Kidney (tissue), 13 donors: ENCODE measurements at regions not wholly inside any gene's neighbourhood (a gene's known extent, or its start where the extent isn't known, plus 50 kb on each side); places are given as distances from the start of the nearest gene placed in this dataset.
"Not testable (repeated sequence)": the region's sequence is repeated elsewhere in the genome, so short reads cannot be mapped to it uniquely, and the experiment has no call there.

Source experiments
- DNase-seq, 5 donors: peaks; one replicate each; pipeline ENCODE4 v3.0.0-alpha.2; 2013 to 2020
- FAIRE-seq: peaks from 2 replicates; lab custom pipeline; 2012; peaks lifted over from hg19 to GRCh38; lab: Jason Lieb, UNC
- H3K27ac ChIP-seq, 2 donors: one replicate each; pipeline ENCODE4 v1.7.0; 2013; ENCODE audit warnings: low read depth in 2 of 2, low read length in 2 of 2, inconsistent platforms in 1 of 2
- H3K27me3 ChIP-seq: one replicate; pipeline ENCODE4 v1.7.1; 2013; ENCODE audit warnings: low read length, inconsistent platforms; ENCODE audit not compliant: control insufficient read depth, insufficient read depth
- H3K36me3 ChIP-seq, 3 donors: one replicate each; pipeline versions ENCODE4 v1.7.0 to v1.7.1; 2013; ENCODE audit warnings: low read length in 3 of 3, control low read depth in 1 of 3, inconsistent platforms in 1 of 3; ENCODE audit not compliant: insufficient read depth in 3 of 3, control insufficient read depth in 2 of 3
- H3K4me1 ChIP-seq, 3 donors: one replicate each; pipeline versions ENCODE4 v1.7.0 to v1.7.1; 2013; ENCODE audit warnings: low read length in 3 of 3, inconsistent platforms in 1 of 3, low read depth in 1 of 3; ENCODE audit not compliant: control insufficient read depth in 2 of 3, insufficient read depth in 2 of 3
- H3K4me3 ChIP-seq, 3 donors: one replicate each; pipeline versions ENCODE4 v1.7.0 to v1.8.1; 2013; ENCODE audit warnings: low read length in 3 of 3, control low read depth in 1 of 3, inconsistent platforms in 1 of 3
- H3K9ac ChIP-seq, 3 donors: one replicate each; pipeline versions ENCODE4 v1.7.0 to v1.7.1; 2013; ENCODE audit warnings: low read length in 3 of 3, control low read depth in 1 of 3, inconsistent platforms in 1 of 3
- H3K9me3 ChIP-seq, 3 donors: one replicate each; pipeline versions ENCODE4 v1.7.0 to v1.7.1; 2013; ENCODE audit warnings: low read length in 3 of 3, control low read depth in 1 of 3, inconsistent platforms in 1 of 3; ENCODE audit not compliant: control insufficient read depth in 2 of 3, insufficient read depth in 1 of 3
- CTCF ChIP-seq: IDR thresholded peaks from 3 replicates; pipeline ENCODE4 v1.5.1; 2012; ENCODE audit warnings: mild to moderate bottlenecking, moderate library complexity, borderline replicate concordance; ENCODE audit not compliant: insufficient read depth; ENCODE audit errors: extremely low read depth
- intact Hi-C: fragments of 100-400 bp; cut with DNase I; formaldehyde crosslinking; loops from one replicate; pipeline ENCODE4 v1.11.1; 2022
- donor health status: control.
- donor health status: control.
- donor health status: control.
- donor health status: control.
- donor health status: control.
- donor health status: DM: yes; HTN: yes; CAD: no.
- donor health status: Normal renal cell carcinoma (clear cell type).

GRCh38 chr13:37959284-37959683 lies 89.7 kb upstream of the TRPC4 start:
- no peak for TF ChIP-seq CTCF
- Histone ChIP-seq H3K9ac (no peak overlapping the region), H3K4me3 (no peak overlapping the region), H3K4me1 (no peaks in the 10 kb centered on the region), H3K36me3 (no peaks in the 10 kb centered on the region), H3K27me3 (no peaks in the 10 kb centered on the region), H3K27ac (no peak overlapping the region), H3K9me3 (no peaks in the 10 kb centered on the region)
- intact Hi-C loops = no loop called here
- DNase-seq (no peak), FAIRE-seq (no peak)

- no peaks in the 10 kb centered on the region for H3K27me3 ChIP-seq
- DNase-seq (no peak), FAIRE-seq (no peak)
- H3K4me1 ChIP-seq = no peaks in the 10 kb centered on the region
- intact Hi-C loops = no loop called here
- no peak overlapping the region for H3K9ac ChIP-seq
- no peaks in the 10 kb centered on the region for H3K9me3 ChIP-seq
- no peak overlapping the region for H3K27ac ChIP-seq
- no peak for TF ChIP-seq CTCF
- H3K36me3 ChIP-seq = no peaks in the 10 kb centered on the region
- H3K4me3 ChIP-seq = no peak overlapping the region
Observed at GRCh38 chr13:37956536-37956935, 87.0 kb upstream of the TRPC4 start.

GRCh38 chr13:37954597-37954996 lies 85.0 kb upstream of the TRPC4 start:
- DNase-seq, H3K9me3 ChIP-seq, FAIRE-seq, H3K9ac ChIP-seq, H3K4me3 ChIP-seq, H3K4me1 ChIP-seq, intact Hi-C loops, H3K27me3 ChIP-seq, H3K27ac ChIP-seq, H3K36me3 ChIP-seq: not testable (repeated sequence)

- DNase-seq (no peak), FAIRE-seq (no peak)
- Histone ChIP-seq H3K4me1 (no peaks in the 10 kb centered on the region), H3K27me3 (no peaks in the 10 kb centered on the region), H3K9ac (no peak overlapping the region), H3K4me3 (no peak overlapping the region), H3K36me3 (no peaks in the 10 kb centered on the region), H3K27ac (no peak overlapping the region), H3K9me3 (no peaks in the 10 kb centered on the region)
- intact Hi-C loops = no loop called here
- no peak for TF ChIP-seq CTCF
Observed at GRCh38 chr13:37954191-37954590, 84.6 kb upstream of the TRPC4 start.
